ENCODE measurements at regions not wholly inside any gene's neighbourhood (a gene's known extent, or its start where the extent isn't known, plus 50 kb on each side); places are given as distances from the start of the nearest gene placed in this dataset.

DNA sequence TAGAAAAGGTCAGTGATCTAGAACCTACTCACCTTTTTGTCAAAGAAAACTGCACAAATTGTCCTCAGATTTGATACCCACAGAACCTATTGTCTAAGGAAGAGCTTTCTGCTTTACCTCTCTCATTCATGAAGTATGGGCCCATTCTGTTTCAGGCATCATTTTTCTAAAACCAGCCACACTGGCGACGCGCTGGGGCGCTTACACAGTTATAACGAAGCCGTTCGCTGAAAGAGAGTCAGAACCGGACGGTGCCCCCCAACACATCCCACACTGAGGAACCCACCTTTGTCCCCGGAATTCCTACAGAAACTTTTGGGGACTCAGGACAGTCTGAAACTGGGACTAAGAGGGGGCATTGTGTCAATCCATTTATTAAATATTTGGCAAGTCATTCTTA, 206.3 kb upstream of the HAAO start:
- TF ChIP-seq, protein P1, sequence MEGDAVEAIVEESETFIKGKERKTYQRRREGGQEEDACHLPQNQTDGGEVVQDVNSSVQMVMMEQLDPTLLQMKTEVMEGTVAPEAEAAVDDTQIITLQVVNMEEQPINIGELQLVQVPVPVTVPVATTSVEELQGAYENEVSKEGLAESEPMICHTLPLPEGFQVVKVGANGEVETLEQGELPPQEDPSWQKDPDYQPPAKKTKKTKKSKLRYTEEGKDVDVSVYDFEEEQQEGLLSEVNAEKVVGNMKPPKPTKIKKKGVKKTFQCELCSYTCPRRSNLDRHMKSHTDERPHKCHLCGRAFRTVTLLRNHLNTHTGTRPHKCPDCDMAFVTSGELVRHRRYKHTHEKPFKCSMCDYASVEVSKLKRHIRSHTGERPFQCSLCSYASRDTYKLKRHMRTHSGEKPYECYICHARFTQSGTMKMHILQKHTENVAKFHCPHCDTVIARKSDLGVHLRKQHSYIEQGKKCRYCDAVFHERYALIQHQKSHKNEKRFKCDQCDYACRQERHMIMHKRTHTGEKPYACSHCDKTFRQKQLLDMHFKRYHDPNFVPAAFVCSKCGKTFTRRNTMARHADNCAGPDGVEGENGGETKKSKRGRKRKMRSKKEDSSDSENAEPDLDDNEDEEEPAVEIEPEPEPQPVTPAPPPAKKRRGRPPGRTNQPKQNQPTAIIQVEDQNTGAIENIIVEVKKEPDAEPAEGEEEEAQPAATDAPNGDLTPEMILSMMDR (optimal IDR thresholded peaks at IDR 0.05 in 1 of 3, IDR thresholded peaks at IDR 0.05 in 1 of 3, conservative IDR thresholded peaks at IDR 0.05 in 1 of 3; ENCODE audit: extremely low read depth in 1 of 3, insufficient read depth in 2 of 3, low read length in 3 of 3), result no peak
- no peak for TF ChIP-seq EZH2 (IDR thresholded peaks at IDR 0.05; ENCODE audit: low read length)

All from keratinocyte (primary cell).